AG09309 (cell line): ENCODE measurements at regions not wholly inside any gene's neighbourhood (a gene's known extent, or its start where the extent isn't known, plus 50 kb on each side); places are given as distances from the start of the nearest gene placed in this dataset.

ENCODE experiments used
- DNase-seq: peaks from one replicate; pipeline ENCODE4 v3.0.0-alpha.2; 2010; ENCODE audit warnings: low read depth
- H3K4me3 ChIP-seq: 2 replicates; pipeline ENCODE4 v1.5.1; 2011; ENCODE audit warnings: mild to moderate bottlenecking, low read depth, low read length, moderate library complexity; ENCODE audit not compliant: control insufficient read depth
- CTCF ChIP-seq: IDR thresholded peaks from 2 replicates; pipeline ENCODE4 v1.5.1; 2011; ENCODE audit warnings: mild to moderate bottlenecking, low read depth, low read length, inconsistent platforms; ENCODE audit not compliant: insufficient read depth, control insufficient read depth; ENCODE audit errors: missing control alignments

GRCh38 chr20:63132131-63132714 is 83.7 kb downstream of the YTHDF1 start:
- TF ChIP-seq CTCF: no peak
- no peak overlapping the region for H3K4me3 ChIP-seq
- no peak for DNase-seq

- H3K4me3 ChIP-seq: no peak overlapping the region
- no peak for DNase-seq
- no peak for TF ChIP-seq CTCF
Measured at GRCh38 chr20:63130658-63131577, 85.0 kb downstream of the YTHDF1 start.

GRCh38 chr20:63129991-63130657 is 85.8 kb downstream of the YTHDF1 start:
- no peak for DNase-seq
- no peak overlapping the region for H3K4me3 ChIP-seq

GRCh38 chr20:63129376-63129965 is 86.5 kb downstream of the YTHDF1 start:
- DNase-seq: no peak
- no peak overlapping the region for H3K4me3 ChIP-seq
- no peak for TF ChIP-seq CTCF

More at GRCh38 chr20:63129991-63130657, 85.8 kb downstream of the YTHDF1 start:
- no peak for TF ChIP-seq CTCF

GRCh38 chr20:63128956-63129355 is 87.0 kb downstream of the YTHDF1 start:
- TF ChIP-seq CTCF: no peak
- H3K4me3 ChIP-seq: no peak overlapping the region
- no peak for DNase-seq

- TF ChIP-seq CTCF: no peak
- DNase-seq: no peak
- no peak overlapping the region for H3K4me3 ChIP-seq
Measured at GRCh38 chr20:63128367-63128766, 87.6 kb downstream of the YTHDF1 start.
